Smooth muscle cell (in vitro differentiated cells): ENCODE measurements at regions not wholly inside any gene's neighbourhood (a gene's known extent, or its start where the extent isn't known, plus 50 kb on each side); places are given as distances from the start of the nearest gene placed in this dataset.

Experiments
- DNase-seq: peaks from one replicate; lab custom pipeline; 2025; ENCODE audit not compliant: unreplicated experiment; lab: John Stamatoyannopoulos, UW
- H2AFZ ChIP-seq: fragments of 200-600 bp; sonication (generic); 2 replicates; pipeline ENCODE4 v1.6.0; 2016; ENCODE audit warnings: antibody characterized with exemption, low read depth, mild to moderate bottlenecking
- H3F3A ChIP-seq: fragments of 200-600 bp; sonication (generic); 2 replicates; pipeline ENCODE4 v1.6.0; 2017; ENCODE audit warnings: antibody characterized with exemption, low read depth
- H3K27ac ChIP-seq: fragments of 200-600 bp; sonication (generic); 2 replicates; pipeline ENCODE4 v1.5.1; 2016; ENCODE audit warnings: low read depth, mild to moderate bottlenecking
- H3K27me3 ChIP-seq: fragments of 200-600 bp; sonication (generic); 2 replicates; pipeline ENCODE4 v1.6.1; 2016; ENCODE audit warnings: low read depth, mild to moderate bottlenecking
- H3K36me3 ChIP-seq: fragments of 200-600 bp; sonication (generic); 2 replicates; pipeline ENCODE4 v1.5.1; 2016; ENCODE audit warnings: low read depth
- H3K4me1 ChIP-seq: fragments of 200-600 bp; sonication (generic); 2 replicates; pipeline ENCODE4 v1.5.1; 2016; ENCODE audit warnings: low read depth
- H3K4me2 ChIP-seq: fragments of 200-600 bp; sonication (generic); 2 replicates; pipeline ENCODE4 v1.6.0; 2016; ENCODE audit warnings: mild to moderate bottlenecking
- H3K4me3 ChIP-seq: fragments of 200-600 bp; sonication (generic); 2 replicates; pipeline ENCODE4 v1.5.1; 2016; ENCODE audit warnings: mild to moderate bottlenecking
- H3K79me2 ChIP-seq: fragments of 200-600 bp; sonication (generic); 2 replicates; pipeline ENCODE4 v1.6.0; 2016; ENCODE audit warnings: low read depth, mild to moderate bottlenecking
- H3K9ac ChIP-seq: fragments of 200-600 bp; sonication (generic); 2 replicates; pipeline ENCODE4 v1.6.0; 2016; ENCODE audit warnings: low read depth
- H3K9me3 ChIP-seq: fragments of 200-600 bp; sonication (generic); replicated peaks from 2 replicates; pipeline ENCODE4 v1.5.1; 2016; ENCODE audit warnings: low read depth
- H4K20me1 ChIP-seq: fragments of 200-600 bp; sonication (generic); 2 replicates; pipeline ENCODE4 v1.6.0; 2016; ENCODE audit warnings: low read depth
- whole genome bisulfite sequencing: methylation state at CpG from one replicate; pipeline ENCODE4 v1.1.7; 2016; ENCODE audit warnings: low lambda C conversion rate; 5-methylcytosine and 5-hydroxymethylcytosine counted together
- TF ChIP-seq, protein P1 (sequence below): fragments of 200-600 bp; sonication (generic); IDR thresholded peaks from 2 replicates; pipeline ENCODE4 v1.5.1; 2017; ENCODE audit warnings: borderline replicate concordance, mild to moderate bottlenecking, antibody characterized with exemption; ENCODE audit not compliant: insufficient read depth, poor library complexity, severe bottlenecking

DNA sequence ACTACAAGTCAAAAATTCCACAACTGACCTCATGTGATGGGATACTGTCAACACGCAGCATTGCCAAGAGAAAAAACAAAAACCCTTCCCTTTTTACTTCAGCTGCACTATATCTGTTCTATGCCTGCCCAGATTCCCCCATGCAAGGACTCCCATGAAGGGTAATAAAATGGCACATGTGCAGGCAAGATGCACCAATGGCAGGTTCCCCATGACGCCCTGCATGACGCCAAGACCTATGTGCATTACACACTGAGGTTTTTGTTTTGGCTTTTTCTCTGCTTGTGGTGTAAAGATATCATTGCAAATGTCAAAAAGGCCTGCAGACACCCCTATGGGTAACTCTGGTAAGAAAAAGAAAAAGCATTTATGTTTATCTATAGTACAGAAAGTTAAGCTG is 403.4 kb downstream of the HDGFL1 start:
- H3K9ac ChIP-seq, result no peak overlapping the region
- no peaks in the 10 kb centered on the region for H3K36me3 ChIP-seq
- H3K4me2 ChIP-seq, result no peak overlapping the region
- TF ChIP-seq, protein P1, sequence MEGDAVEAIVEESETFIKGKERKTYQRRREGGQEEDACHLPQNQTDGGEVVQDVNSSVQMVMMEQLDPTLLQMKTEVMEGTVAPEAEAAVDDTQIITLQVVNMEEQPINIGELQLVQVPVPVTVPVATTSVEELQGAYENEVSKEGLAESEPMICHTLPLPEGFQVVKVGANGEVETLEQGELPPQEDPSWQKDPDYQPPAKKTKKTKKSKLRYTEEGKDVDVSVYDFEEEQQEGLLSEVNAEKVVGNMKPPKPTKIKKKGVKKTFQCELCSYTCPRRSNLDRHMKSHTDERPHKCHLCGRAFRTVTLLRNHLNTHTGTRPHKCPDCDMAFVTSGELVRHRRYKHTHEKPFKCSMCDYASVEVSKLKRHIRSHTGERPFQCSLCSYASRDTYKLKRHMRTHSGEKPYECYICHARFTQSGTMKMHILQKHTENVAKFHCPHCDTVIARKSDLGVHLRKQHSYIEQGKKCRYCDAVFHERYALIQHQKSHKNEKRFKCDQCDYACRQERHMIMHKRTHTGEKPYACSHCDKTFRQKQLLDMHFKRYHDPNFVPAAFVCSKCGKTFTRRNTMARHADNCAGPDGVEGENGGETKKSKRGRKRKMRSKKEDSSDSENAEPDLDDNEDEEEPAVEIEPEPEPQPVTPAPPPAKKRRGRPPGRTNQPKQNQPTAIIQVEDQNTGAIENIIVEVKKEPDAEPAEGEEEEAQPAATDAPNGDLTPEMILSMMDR, result no peak
- no peaks in the 10 kb centered on the region for H3K79me2 ChIP-seq
- H3K9me3 ChIP-seq, result no peaks in the 10 kb centered on the region
- no peak for DNase-seq
- no peak overlapping the region for H3K27ac ChIP-seq
- no peaks in the 10 kb centered on the region for H3K27me3 ChIP-seq
- H3K4me3 ChIP-seq, result no peak overlapping the region
- H2AFZ ChIP-seq, result no peak overlapping the region
- H4K20me1 ChIP-seq, result no peaks in the 10 kb centered on the region
- H3K4me1 ChIP-seq, result no peaks in the 10 kb centered on the region
- 95% methylated on average over 3 of the region's 3 CpGs for WGBS
- no peaks in the 10 kb centered on the region for H3F3A ChIP-seq

DNA sequence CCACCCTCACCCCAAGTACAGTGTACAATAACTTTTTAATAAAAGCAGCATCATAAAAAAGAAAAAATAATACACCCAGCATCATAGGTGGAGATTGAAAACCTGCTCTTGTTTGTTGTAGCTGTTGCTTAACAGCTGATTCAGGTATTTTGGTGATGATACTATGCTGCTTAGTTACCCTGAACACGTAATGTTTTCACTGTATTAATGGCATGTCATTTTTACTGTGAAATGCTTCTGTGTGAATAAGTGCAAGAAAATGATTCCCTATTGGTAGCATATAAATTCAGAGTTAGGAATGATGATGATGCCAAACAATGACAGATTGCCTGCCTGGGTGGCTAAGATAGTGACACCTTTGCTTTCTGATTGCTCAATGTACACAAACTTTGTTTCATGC is 405.7 kb downstream of the HDGFL1 start:
- no peak overlapping the region for H3K9ac ChIP-seq
- no peaks in the 10 kb centered on the region for H3K36me3 ChIP-seq
- H3K4me2 ChIP-seq, result no peak overlapping the region
- TF ChIP-seq, protein P1, result no peak
- H3K79me2 ChIP-seq, result no peaks in the 10 kb centered on the region
- H3K27ac ChIP-seq, result no peak overlapping the region
- DNase-seq, result no peak
- H3K4me1 ChIP-seq, result no peaks in the 10 kb centered on the region
- WGBS, result 27% methylated on average over 1 of the region's 1 CpG
- no peaks in the 10 kb centered on the region for H3F3A ChIP-seq
- no peak overlapping the region for H2AFZ ChIP-seq
- no peak overlapping the region for H3K4me3 ChIP-seq
- H3K9me3 ChIP-seq, result no peaks in the 10 kb centered on the region
- H4K20me1 ChIP-seq, result no peaks in the 10 kb centered on the region
- no peaks in the 10 kb centered on the region for H3K27me3 ChIP-seq

GRCh38 chr6:22980446-22980845 is 411.1 kb downstream of the HDGFL1 start:
- Histone ChIP-seq H3K79me2 (no peaks in the 10 kb centered on the region), H3K9ac (no peak overlapping the region), H3F3A (no peaks in the 10 kb centered on the region), H3K4me3 (no peak overlapping the region), H4K20me1 (no peaks in the 10 kb centered on the region), H3K27me3 (no peaks in the 10 kb centered on the region), H3K9me3 (no peaks in the 10 kb centered on the region), H3K27ac (no peak overlapping the region), H3K36me3 (no peaks in the 10 kb centered on the region), H3K4me2 (no peak overlapping the region), H3K4me1 (no peaks in the 10 kb centered on the region), H2AFZ (no peak overlapping the region)
- no peak for DNase-seq
- TF ChIP-seq, protein P1, result no peak
- WGBS, result 48% methylated on average over 2 of the region's 2 CpGs

DNA sequence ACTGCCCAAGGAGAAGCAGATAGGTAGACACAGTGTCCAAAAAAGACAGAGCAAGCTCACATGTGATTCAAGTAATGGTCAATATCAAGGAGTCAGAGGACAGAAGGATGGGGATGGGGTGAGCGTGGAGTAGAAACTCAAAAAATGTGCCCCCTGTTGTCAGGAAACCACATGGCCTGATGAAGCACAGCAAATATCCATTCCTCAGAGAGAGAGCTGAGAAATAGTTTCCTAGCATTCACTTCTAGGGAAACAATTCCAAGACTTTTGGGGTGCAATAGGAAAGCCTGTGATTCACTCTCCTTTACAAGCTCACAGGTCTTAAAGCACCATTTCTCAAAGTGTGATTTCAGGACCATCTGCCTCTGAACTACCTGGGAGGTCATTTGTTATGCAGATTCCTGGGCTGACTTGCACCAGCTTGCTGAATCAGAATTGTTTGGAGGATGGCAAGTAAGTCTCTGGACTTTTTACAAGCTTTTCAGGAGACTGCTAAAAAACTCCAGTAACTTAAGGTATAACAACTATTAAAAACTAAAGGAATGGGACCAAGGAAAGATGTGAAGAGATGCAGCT is 432.8 kb downstream of the HDGFL1 start:
- TF ChIP-seq, protein P1, result no peak
- no peak overlapping the region for H2AFZ ChIP-seq
- whole genome bisulfite sequencing, result 83% methylated on average over 1 of the region's 1 CpG

More for the DNA sequence above, 432.8 kb downstream of the HDGFL1 start:
- no peaks in the 10 kb centered on the region for H3F3A ChIP-seq
- H3K27ac ChIP-seq, result no peak overlapping the region
- H3K4me2 ChIP-seq, result no peak overlapping the region
- H3K9ac ChIP-seq, result no peak overlapping the region
- H3K79me2 ChIP-seq, result no peaks in the 10 kb centered on the region
- DNase-seq, result no peak
- H3K9me3 ChIP-seq, result no peaks in the 10 kb centered on the region
- no peaks in the 10 kb centered on the region for H3K4me1 ChIP-seq
- no peak overlapping the region for H3K4me3 ChIP-seq
- no peaks in the 10 kb centered on the region for H3K27me3 ChIP-seq
- H3K36me3 ChIP-seq, result no peaks in the 10 kb centered on the region
- H4K20me1 ChIP-seq, result no peaks in the 10 kb centered on the region
